ENCODE measurements at regions not wholly inside any gene's neighbourhood (a gene's known extent, or its start where the extent isn't known, plus 50 kb on each side); places are given as distances from the start of the nearest gene placed in this dataset.

DNA sequence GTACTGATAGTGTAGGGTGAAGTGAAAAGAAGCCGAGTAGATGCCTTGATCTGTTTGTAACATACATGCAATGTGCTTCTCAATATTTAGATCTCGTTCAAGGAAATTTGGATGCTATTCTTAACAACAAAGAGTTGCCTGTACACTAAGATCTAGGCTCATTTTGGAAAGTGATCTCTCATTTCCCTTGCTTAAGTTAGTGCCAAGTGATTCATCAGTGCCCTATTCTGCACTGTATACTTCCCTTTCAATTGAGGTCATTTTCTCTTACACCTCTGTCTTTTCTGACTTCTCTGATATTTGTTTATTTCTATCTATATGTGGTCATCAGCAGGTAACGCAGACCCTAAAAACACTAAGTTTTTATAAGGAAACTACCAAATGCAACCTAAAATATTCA lies 528.6 kb upstream of the PTPRD start:
- Histone ChIP-seq H3K4me1 (no peaks in the 10 kb centered on the region), H3K9me3 (no peaks in the 10 kb centered on the region), H3K36me3 (no peaks in the 10 kb centered on the region), H3K27ac (no peak overlapping the region), H3K27me3 (no peaks in the 10 kb centered on the region), H3K4me3 (no peak overlapping the region)
- no peak for ATAC-seq
- DNase-seq = no peak
- intact Hi-C loops (cut with DNase I) = no loop called here
- TF ChIP-seq, protein P1, sequence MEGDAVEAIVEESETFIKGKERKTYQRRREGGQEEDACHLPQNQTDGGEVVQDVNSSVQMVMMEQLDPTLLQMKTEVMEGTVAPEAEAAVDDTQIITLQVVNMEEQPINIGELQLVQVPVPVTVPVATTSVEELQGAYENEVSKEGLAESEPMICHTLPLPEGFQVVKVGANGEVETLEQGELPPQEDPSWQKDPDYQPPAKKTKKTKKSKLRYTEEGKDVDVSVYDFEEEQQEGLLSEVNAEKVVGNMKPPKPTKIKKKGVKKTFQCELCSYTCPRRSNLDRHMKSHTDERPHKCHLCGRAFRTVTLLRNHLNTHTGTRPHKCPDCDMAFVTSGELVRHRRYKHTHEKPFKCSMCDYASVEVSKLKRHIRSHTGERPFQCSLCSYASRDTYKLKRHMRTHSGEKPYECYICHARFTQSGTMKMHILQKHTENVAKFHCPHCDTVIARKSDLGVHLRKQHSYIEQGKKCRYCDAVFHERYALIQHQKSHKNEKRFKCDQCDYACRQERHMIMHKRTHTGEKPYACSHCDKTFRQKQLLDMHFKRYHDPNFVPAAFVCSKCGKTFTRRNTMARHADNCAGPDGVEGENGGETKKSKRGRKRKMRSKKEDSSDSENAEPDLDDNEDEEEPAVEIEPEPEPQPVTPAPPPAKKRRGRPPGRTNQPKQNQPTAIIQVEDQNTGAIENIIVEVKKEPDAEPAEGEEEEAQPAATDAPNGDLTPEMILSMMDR (IDR thresholded peaks at IDR 0.05) = no peak

DNA sequence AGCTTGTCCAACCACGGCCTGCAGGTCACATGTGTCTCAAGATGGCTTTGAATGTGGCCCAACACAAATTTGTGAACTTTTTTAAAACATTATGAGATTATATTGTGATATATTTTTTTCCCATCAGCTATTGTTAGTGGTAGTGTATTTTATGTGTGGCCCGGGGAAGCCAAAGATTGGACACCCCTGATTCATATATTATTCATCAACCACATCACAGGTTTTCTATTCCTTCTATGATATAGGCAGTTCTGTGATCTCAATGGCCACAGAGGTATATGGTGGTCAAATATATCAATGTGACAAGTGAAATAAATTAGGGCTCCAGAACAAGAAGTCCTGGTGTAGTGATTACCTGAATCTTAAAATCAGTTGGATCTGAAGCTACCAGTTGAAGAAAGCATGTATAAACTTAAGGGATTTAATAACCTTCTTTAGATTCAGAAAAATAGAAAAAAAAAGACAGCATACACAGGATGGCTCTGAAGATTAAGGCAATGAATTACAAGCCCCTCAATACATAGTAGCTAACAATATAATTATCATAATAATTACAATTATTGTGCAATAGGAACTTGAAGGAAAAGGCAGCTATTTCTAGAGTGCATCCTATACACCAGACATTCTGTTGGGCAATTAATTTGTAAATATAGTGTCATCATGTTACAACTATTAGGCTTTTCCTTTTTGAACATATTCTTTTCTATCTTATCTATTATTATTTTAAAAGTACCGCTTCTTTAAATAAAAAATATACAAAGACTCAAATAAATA lies 530.4 kb upstream of the PTPRD start:
- intact Hi-C loops (cut with DNase I) = no loop called here
- no peak for DNase-seq

DNA sequence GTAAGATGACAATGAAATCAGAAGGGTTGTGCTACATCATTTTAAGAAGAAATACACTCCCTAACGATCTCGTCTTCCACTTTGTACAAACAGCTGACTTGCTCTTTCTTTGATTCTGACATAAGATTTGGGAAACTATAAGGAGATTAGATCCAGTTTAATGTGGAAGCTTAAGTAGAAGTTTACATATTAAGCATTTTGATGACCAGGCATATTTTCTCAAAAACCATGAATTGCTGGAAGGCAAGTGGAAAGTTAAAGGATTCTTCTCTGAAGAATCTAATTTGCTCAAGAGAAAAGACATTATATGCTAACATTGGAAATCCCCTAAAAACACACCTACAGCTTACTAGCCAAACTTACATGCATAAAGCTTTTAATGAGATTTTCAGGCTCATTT lies 531.9 kb upstream of the PTPRD start:
- H3K4me3 ChIP-seq = no peak overlapping the region
- no peak for ATAC-seq

More for the DNA sequence above, 530.4 kb upstream of the PTPRD start:
- no peaks in the 10 kb centered on the region for H3K9me3 ChIP-seq
- no peak overlapping the region for H3K4me3 ChIP-seq
- H3K27ac ChIP-seq = no peak overlapping the region
- TF ChIP-seq, protein P1 (IDR thresholded peaks at IDR 0.05) = no peak
- H3K4me1 ChIP-seq = no peaks in the 10 kb centered on the region
- no peaks in the 10 kb centered on the region for H3K36me3 ChIP-seq
- no peak for ATAC-seq
- H3K27me3 ChIP-seq = no peaks in the 10 kb centered on the region

DNA sequence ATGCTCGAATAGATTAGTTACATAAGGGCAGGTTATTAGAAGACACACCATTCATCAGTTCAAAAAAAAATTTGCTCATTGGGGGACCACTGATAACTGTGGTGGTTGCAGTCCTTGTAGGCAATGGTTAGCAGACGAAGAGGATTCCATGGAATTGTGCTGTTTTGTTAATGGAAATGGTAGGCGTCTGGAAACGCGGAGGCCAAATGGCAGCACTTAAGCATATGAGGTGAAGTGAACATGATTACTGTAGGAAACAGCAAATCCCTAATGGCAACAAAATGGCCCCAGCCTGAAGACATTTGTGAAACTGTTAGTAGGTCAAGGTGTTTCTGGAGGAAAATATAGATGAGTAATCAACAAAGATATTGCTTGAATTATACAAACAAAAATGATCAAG lies 535.4 kb upstream of the PTPRD start:
- Histone ChIP-seq H3K4me1 (no peaks in the 10 kb centered on the region), H3K27me3 (no peaks in the 10 kb centered on the region), H3K27ac (no peak overlapping the region), H3K9me3 (no peaks in the 10 kb centered on the region), H3K4me3 (no peak overlapping the region), H3K36me3 (no peaks in the 10 kb centered on the region)
- DNase-seq (no peak), ATAC-seq (no peak)
- TF ChIP-seq, protein P1 (IDR thresholded peaks at IDR 0.05) = no peak
- intact Hi-C loops (cut with DNase I) = no loop called here

More for the DNA sequence above, 531.9 kb upstream of the PTPRD start:
- Histone ChIP-seq H3K9me3 (no peaks in the 10 kb centered on the region), H3K36me3 (no peaks in the 10 kb centered on the region), H3K27ac (no peak overlapping the region), H3K4me1 (no peaks in the 10 kb centered on the region), H3K27me3 (no peaks in the 10 kb centered on the region)
- no peak for DNase-seq
- TF ChIP-seq, protein P1 (IDR thresholded peaks at IDR 0.05) = no peak
- intact Hi-C loops (cut with DNase I) = no loop called here

DNA sequence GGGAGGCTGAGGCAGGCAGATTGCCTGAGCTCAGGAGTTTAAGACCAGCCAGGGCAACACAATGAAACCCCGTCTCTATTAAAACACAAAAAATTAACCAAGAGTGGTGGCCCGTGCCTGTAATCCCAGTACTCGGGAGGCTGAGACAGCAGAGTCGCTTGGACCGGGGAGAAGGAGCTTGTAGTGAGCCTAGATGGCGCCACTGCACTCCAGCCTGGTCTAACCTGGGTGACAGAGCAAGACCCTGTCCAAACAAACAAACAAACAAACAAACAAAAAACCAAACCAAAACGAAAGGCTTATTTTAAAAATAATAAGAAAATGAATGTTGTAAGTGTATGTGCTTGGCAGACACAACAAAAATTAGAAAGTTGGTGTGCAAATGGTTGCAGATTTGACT lies 536.3 kb upstream of the PTPRD start:
- H3K4me3 ChIP-seq = no peak overlapping the region
- no peaks in the 10 kb centered on the region for H3K4me1 ChIP-seq
- TF ChIP-seq, protein P1 (IDR thresholded peaks at IDR 0.05) = no peak
- no peaks in the 10 kb centered on the region for H3K36me3 ChIP-seq
- H3K27me3 ChIP-seq = no peaks in the 10 kb centered on the region
- H3K27ac ChIP-seq = no peak overlapping the region
- H3K9me3 ChIP-seq = no peaks in the 10 kb centered on the region
- intact Hi-C loops (cut with DNase I) = no loop called here
- DNase-seq = no peak
- ATAC-seq = no peak

Measured in left lung (tissue), 4 donors.